H1 (cell line): ENCODE measurements at regions not wholly inside any gene's neighbourhood (a gene's known extent, or its start where the extent isn't known, plus 50 kb on each side); places are given as distances from the start of the nearest gene placed in this dataset.
"Not testable (repeated sequence)": the region's sequence is repeated elsewhere in the genome, so short reads cannot be mapped to it uniquely, and the experiment has no call there.

Experiments
- ASH2L ChIP-seq: fragments of 200-600, 300-600 bp; sonication (generic); IDR thresholded peaks from one replicate; pipeline ENCODE4 v1.7.1; 2017; ENCODE audit warnings: low read length
- CTCF ChIP-seq, 3 experiments: IDR thresholded peaks; 1 replicate in 2 of 3; 2 replicates in 1 of 3; pipeline versions ENCODE4 v1.5.1 to v1.6.1; 2011; ENCODE audit warnings: low read length in 3 of 3, mild to moderate bottlenecking in 3 of 3, inconsistent platforms in 2 of 3, low read depth in 1 of 3, moderate library complexity in 1 of 3; ENCODE audit not compliant: insufficient read depth in 1 of 3; ENCODE audit errors: control extremely low read depth in 1 of 3
- EZH2 ChIP-seq: fragments of 200-600 bp; sonication (generic); IDR thresholded peaks from 2 replicates; pipeline ENCODE4 v1.7.1; 2012; ENCODE audit warnings: low read depth, mild to moderate bottlenecking, moderate library complexity, low read length, inconsistent platforms; ENCODE audit not compliant: severe bottlenecking
- KDM1A ChIP-seq: fragments of 200-600, 300-600 bp; sonication (generic); IDR thresholded peaks from 2 replicates; pipeline ENCODE4 v1.7.1; 2016; ENCODE audit warnings: mild to moderate bottlenecking, low read length, borderline replicate concordance

GRCh38 chr21:6374232-6374631 is 4147.2 kb upstream of the TPTE start:
- not testable (repeated sequence) for TF ChIP-seq KDM1A; CTCF (IDR thresholded peaks at IDR 0.05; ENCODE audit: control extremely low read depth in 1 of 3, insufficient read depth in 1 of 3, low read depth in 1 of 3, low read length in 3 of 3); EZH2; ASH2L
